GM12878 (cell line): ENCODE measurements at regions not wholly inside any gene's neighbourhood (a gene's known extent, or its start where the extent isn't known, plus 50 kb on each side); places are given as distances from the start of the nearest gene placed in this dataset.

Experiments
- ASH2L ChIP-seq: fragments of 300-600, 200-600 bp; sonication (generic); IDR thresholded peaks from 2 replicates; pipeline ENCODE4 v1.6.1; 2017; ENCODE audit warnings: low read depth, mild to moderate bottlenecking, borderline replicate concordance
- BACH1 ChIP-seq: fragments of 450-650 bp; IDR thresholded peaks from 2 replicates; pipeline ENCODE4 v1.6.1; 2017; ENCODE audit warnings: mild to moderate bottlenecking, borderline replicate concordance
- EZH2 ChIP-seq: IDR thresholded peaks from 2 replicates; pipeline ENCODE4 v1.6.1; 2012; ENCODE audit warnings: low read depth, mild to moderate bottlenecking, control low read depth, inconsistent platforms, low read length, borderline replicate concordance; ENCODE audit not compliant: control insufficient read depth
- KDM1A ChIP-seq: fragments of 200-600 bp; sonication (generic); IDR thresholded peaks from 2 replicates; pipeline ENCODE4 v1.6.1; 2016; ENCODE audit warnings: borderline replicate concordance
- MEF2A ChIP-seq: IDR thresholded peaks from 2 replicates; pipeline ENCODE4 v1.6.1; 2011; ENCODE audit warnings: low read depth, mild to moderate bottlenecking, low read length, moderate library complexity; ENCODE audit not compliant: insufficient read depth
- PKNOX1 ChIP-seq: fragments of 450-650 bp; IDR thresholded peaks from 2 replicates; pipeline ENCODE4 v1.6.1; 2016; ENCODE audit warnings: mild to moderate bottlenecking
- RAD51 ChIP-seq: fragments of 450-650 bp; IDR thresholded peaks from 2 replicates; pipeline ENCODE4 v1.6.1; 2016; ENCODE audit warnings: moderate library complexity, mild to moderate bottlenecking, inconsistent platforms
- SUZ12 ChIP-seq: fragments of 200-600 bp; sonication (generic); IDR thresholded peaks from one replicate; pipeline ENCODE4 v1.6.1; 2018; ENCODE audit warnings: antibody characterized with exemption, mild to moderate bottlenecking; ENCODE audit not compliant: unreplicated experiment
- YY1 ChIP-seq: IDR thresholded peaks from 2 replicates; pipeline ENCODE4 v1.6.1; 2011; ENCODE audit warnings: low read depth, mild to moderate bottlenecking, low read length
- TF ChIP-seq, protein P1 (sequence below), 3 experiments: IDR thresholded peaks in 2 of 3; conservative IDR thresholded peaks in 1 of 3; 2 replicates each; pipeline ENCODE4 v1.5.1; 2011; ENCODE audit warnings: low read depth in 3 of 3, low read length in 3 of 3, mild to moderate bottlenecking in 3 of 3, control low read depth in 2 of 3, moderate library complexity in 2 of 3, inconsistent platforms in 1 of 3, mixed read lengths in 1 of 3; ENCODE audit not compliant: control insufficient read depth in 2 of 3, insufficient read depth in 1 of 3; ENCODE audit errors: extremely low read depth in 1 of 3
- TF ChIP-seq, protein P2 (sequence below): fragments of 450-650 bp; formaldehyde crosslinking; IDR thresholded peaks from 2 replicates; pipeline ENCODE4 v1.4.0; 2022; ENCODE audit warnings: mild to moderate bottlenecking, moderate library complexity
- TF ChIP-seq, protein P3 (sequence below): IDR thresholded peaks from 2 replicates; pipeline ENCODE4 v1.6.1; 2012; ENCODE audit warnings: low read depth, low read length, improper control_type of control experiment

DNA sequence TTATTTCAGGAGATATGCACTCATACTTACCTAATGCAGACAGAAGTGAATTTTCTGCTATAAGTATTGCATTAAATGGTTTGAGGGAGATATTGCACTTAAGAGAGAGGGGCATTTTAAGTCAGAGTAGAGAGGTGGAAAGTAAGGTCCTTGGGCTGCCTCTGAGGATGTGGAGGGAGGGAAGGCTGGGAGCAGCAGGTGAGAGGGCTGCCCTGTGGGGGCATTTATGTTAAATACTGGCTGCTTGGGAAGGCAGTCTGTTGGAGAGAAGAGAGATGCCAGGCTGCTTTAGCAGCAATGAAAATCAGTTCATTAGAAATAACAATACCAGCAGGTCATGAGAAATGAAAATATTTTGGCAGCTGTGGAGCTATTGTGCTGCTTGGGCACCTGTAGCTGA, 576.2 kb upstream of the HS6ST1 start:
- TF ChIP-seq RAD51 (no peak), EZH2 (no peak), PKNOX1 (no peak), YY1 (no peak), MEF2A (no peak), KDM1A (no peak), BACH1 (no peak), SUZ12 (no peak), ASH2L (no peak)
- TF ChIP-seq, protein P1, sequence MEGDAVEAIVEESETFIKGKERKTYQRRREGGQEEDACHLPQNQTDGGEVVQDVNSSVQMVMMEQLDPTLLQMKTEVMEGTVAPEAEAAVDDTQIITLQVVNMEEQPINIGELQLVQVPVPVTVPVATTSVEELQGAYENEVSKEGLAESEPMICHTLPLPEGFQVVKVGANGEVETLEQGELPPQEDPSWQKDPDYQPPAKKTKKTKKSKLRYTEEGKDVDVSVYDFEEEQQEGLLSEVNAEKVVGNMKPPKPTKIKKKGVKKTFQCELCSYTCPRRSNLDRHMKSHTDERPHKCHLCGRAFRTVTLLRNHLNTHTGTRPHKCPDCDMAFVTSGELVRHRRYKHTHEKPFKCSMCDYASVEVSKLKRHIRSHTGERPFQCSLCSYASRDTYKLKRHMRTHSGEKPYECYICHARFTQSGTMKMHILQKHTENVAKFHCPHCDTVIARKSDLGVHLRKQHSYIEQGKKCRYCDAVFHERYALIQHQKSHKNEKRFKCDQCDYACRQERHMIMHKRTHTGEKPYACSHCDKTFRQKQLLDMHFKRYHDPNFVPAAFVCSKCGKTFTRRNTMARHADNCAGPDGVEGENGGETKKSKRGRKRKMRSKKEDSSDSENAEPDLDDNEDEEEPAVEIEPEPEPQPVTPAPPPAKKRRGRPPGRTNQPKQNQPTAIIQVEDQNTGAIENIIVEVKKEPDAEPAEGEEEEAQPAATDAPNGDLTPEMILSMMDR (IDR thresholded peaks at IDR 0.05 in 2 of 3, conservative IDR thresholded peaks at IDR 0.05 in 1 of 3; ENCODE audit: control insufficient read depth in 2 of 3, extremely low read depth in 1 of 3, insufficient read depth in 1 of 3, low read depth in 3 of 3, low read length in 3 of 3): no peak
- TF ChIP-seq, protein P2, sequence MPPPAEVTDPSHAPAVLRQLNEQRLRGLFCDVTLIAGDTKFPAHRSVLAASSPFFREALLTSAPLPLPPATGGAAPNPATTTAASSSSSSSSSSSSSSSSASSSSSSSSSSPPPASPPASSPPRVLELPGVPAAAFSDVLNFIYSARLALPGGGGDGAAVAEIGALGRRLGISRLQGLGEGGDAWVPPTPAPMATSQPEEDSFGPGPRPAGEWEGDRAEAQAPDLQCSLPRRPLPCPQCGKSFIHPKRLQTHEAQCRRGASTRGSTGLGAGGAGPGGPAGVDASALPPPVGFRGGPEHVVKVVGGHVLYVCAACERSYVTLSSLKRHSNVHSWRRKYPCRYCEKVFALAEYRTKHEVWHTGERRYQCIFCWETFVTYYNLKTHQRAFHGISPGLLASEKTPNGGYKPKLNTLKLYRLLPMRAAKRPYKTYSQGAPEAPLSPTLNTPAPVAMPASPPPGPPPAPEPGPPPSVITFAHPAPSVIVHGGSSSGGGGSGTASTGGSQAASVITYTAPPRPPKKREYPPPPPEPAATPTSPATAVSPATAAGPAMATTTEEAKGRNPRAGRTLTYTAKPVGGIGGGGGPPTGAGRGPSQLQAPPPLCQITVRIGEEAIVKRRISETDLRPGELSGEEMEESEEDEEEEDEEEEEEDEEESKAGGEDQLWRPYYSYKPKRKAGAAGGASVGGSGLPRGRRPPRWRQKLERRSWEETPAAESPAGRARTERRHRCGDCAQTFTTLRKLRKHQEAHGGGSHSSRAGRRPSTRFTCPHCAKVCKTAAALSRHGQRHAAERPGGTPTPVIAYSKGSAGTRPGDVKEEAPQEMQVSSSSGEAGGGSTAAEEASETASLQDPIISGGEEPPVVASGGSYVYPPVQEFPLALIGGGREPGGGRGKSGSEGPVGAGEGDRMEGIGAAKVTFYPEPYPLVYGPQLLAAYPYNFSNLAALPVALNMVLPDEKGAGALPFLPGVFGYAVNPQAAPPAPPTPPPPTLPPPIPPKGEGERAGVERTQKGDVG: no peak
- TF ChIP-seq, protein P3, sequence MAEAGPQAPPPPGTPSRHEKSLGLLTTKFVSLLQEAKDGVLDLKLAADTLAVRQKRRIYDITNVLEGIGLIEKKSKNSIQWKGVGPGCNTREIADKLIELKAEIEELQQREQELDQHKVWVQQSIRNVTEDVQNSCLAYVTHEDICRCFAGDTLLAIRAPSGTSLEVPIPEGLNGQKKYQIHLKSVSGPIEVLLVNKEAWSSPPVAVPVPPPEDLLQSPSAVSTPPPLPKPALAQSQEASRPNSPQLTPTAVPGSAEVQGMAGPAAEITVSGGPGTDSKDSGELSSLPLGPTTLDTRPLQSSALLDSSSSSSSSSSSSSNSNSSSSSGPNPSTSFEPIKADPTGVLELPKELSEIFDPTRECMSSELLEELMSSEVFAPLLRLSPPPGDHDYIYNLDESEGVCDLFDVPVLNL: no peak
